NCI-H510A (cell line): ENCODE measurements at regions not wholly inside any gene's neighbourhood (a gene's known extent, or its start where the extent isn't known, plus 50 kb on each side); places are given as distances from the start of the nearest gene placed in this dataset.
A peak's percentile ranks its signal among the peaks of the same experiment; 100 is the strongest.
"Not testable (repeated sequence)": the region's sequence is repeated elsewhere in the genome, so short reads cannot be mapped to it uniquely, and the experiment has no call there.

Experiments used
- DNase-seq: peaks from one replicate; lab custom pipeline; 2025; lab: John Stamatoyannopoulos, UW

GRCh38 chr11:98036810-98037209 lies 983.9 kb upstream of the CNTN5 start:
- no peak for DNase-seq

- DNase-seq: no peak
Measured at GRCh38 chr11:98040061-98040808, 980.5 kb upstream of the CNTN5 start.

- no peak for DNase-seq
Measured at GRCh38 chr11:98047647-98048046, 973.1 kb upstream of the CNTN5 start.

- DNase-seq: no peak
Measured at GRCh38 chr11:98053851-98054250, 966.9 kb upstream of the CNTN5 start.

- DNase-seq: no peak
Measured at GRCh38 chr11:98056945-98057344, 963.8 kb upstream of the CNTN5 start.

GRCh38 chr11:98059488-98059887 lies 961.3 kb upstream of the CNTN5 start:
- DNase-seq: no peak

GRCh38 chr11:98060759-98061158 lies 960.0 kb upstream of the CNTN5 start:
- no peak for DNase-seq

- no peak for DNase-seq
Measured at GRCh38 chr11:98061858-98062257, 958.9 kb upstream of the CNTN5 start.

GRCh38 chr11:98062714-98063113 lies 958.0 kb upstream of the CNTN5 start:
- DNase-seq: no peak

GRCh38 chr11:98068251-98068650 lies 952.5 kb upstream of the CNTN5 start:
- no peak for DNase-seq

- not testable (repeated sequence) for DNase-seq
Measured at GRCh38 chr11:98069147-98069546, 951.6 kb upstream of the CNTN5 start.

GRCh38 chr11:98069861-98070260 lies 950.9 kb upstream of the CNTN5 start:
- DNase-seq: no peak

- no peak for DNase-seq
Measured at GRCh38 chr11:98090861-98091505, 929.8 kb upstream of the CNTN5 start.

- DNase-seq: no peak
Measured at GRCh38 chr11:98099371-98099770, 921.4 kb upstream of the CNTN5 start.

GRCh38 chr11:98100689-98101088 lies 920.1 kb upstream of the CNTN5 start:
- DNase-seq: no peak

- no peak for DNase-seq
Measured at GRCh38 chr11:98101329-98101728, 919.4 kb upstream of the CNTN5 start.

GRCh38 chr11:98104249-98104648 lies 916.5 kb upstream of the CNTN5 start:
- no peak for DNase-seq

- peak; percentile 36 for DNase-seq
Measured at GRCh38 chr11:98107736-98108135, 913.0 kb upstream of the CNTN5 start.

GRCh38 chr11:98110030-98110429 lies 910.7 kb upstream of the CNTN5 start:
- DNase-seq: no peak

- no peak for DNase-seq
Measured at GRCh38 chr11:98115873-98116272, 904.9 kb upstream of the CNTN5 start.

GRCh38 chr11:98130117-98130625 lies 890.6 kb upstream of the CNTN5 start:
- no peak for DNase-seq

- DNase-seq: no peak
Measured at GRCh38 chr11:98136357-98136756, 884.4 kb upstream of the CNTN5 start.

GRCh38 chr11:98137437-98137836 lies 883.3 kb upstream of the CNTN5 start:
- DNase-seq: no peak

- no peak for DNase-seq
Measured at GRCh38 chr11:98143661-98144060, 877.1 kb upstream of the CNTN5 start.
